Ishikawa (cell line): ENCODE measurements at regions not wholly inside any gene's neighbourhood (a gene's known extent, or its start where the extent isn't known, plus 50 kb on each side); places are given as distances from the start of the nearest gene placed in this dataset.
A peak's percentile ranks its signal among the peaks of the same experiment; 100 is the strongest.

ENCODE experiments used
- CEBPB ChIP-seq: IDR thresholded peaks from 2 replicates; pipeline ENCODE4 v1.6.1; 2012
- CREB1 ChIP-seq: IDR thresholded peaks from 2 replicates; pipeline ENCODE4 v1.6.1; 2012; ENCODE audit warnings: low read depth
- EGR1 ChIP-seq: IDR thresholded peaks from 2 replicates; pipeline ENCODE4 v1.6.1; 2012
- EP300 ChIP-seq: IDR thresholded peaks from 2 replicates; pipeline ENCODE4 v1.6.1; 2012; ENCODE audit warnings: borderline replicate concordance
- FOXM1 ChIP-seq: IDR thresholded peaks from 2 replicates; pipeline ENCODE4 v1.6.1; 2012; ENCODE audit warnings: low read depth, borderline replicate concordance
- NFIC ChIP-seq: IDR thresholded peaks from 2 replicates; pipeline ENCODE4 v1.6.1; 2012
- RAD21 ChIP-seq: IDR thresholded peaks from 2 replicates; pipeline ENCODE4 v1.6.1; 2012; ENCODE audit warnings: low read depth
- TAF1 ChIP-seq: IDR thresholded peaks from 2 replicates; pipeline ENCODE4 v1.6.1; 2012; ENCODE audit warnings: low read depth, mild to moderate bottlenecking
- TCF12 ChIP-seq: IDR thresholded peaks from 2 replicates; pipeline ENCODE4 v1.6.1; 2012; ENCODE audit warnings: low read depth
- TEAD4 ChIP-seq: IDR thresholded peaks from 2 replicates; pipeline ENCODE4 v1.6.1; 2012
- YY1 ChIP-seq: IDR thresholded peaks from 2 replicates; pipeline ENCODE4 v1.6.1; 2012; ENCODE audit warnings: low read depth
- ZBTB7A ChIP-seq: IDR thresholded peaks from 2 replicates; pipeline ENCODE4 v1.6.1; 2012; ENCODE audit warnings: low read depth
- TF ChIP-seq, protein P1 (sequence below): IDR thresholded peaks from 2 replicates; pipeline ENCODE4 v1.6.1; 2012
- TF ChIP-seq, protein P2 (sequence below): IDR thresholded peaks from 2 replicates; pipeline ENCODE4 v1.6.1; 2012; ENCODE audit warnings: low read depth, mild to moderate bottlenecking
- TF ChIP-seq, protein P3 (sequence below): IDR thresholded peaks from 2 replicates; pipeline ENCODE4 v1.6.1; 2012

DNA sequence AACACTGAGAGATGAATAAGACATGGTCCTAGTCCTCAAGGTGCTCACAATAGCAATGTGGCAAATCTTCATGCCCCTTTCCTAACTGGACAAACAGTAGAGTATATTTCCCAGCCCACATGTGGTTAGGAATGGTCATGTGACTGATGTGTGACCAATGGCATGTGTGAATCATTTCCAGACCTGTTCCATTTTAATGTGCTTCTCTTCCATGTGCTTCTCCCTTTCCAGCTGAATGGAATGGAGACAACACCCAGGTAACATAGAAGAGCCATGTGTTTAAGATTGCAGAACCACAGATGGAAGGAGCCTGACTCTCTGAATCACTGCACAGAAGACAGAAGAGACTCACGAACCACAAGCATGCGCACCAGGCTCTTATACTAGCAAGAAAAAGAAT lies 409.9 kb upstream of the NFIA start:
- no peak for TF ChIP-seq EGR1
- TF ChIP-seq, protein P1, sequence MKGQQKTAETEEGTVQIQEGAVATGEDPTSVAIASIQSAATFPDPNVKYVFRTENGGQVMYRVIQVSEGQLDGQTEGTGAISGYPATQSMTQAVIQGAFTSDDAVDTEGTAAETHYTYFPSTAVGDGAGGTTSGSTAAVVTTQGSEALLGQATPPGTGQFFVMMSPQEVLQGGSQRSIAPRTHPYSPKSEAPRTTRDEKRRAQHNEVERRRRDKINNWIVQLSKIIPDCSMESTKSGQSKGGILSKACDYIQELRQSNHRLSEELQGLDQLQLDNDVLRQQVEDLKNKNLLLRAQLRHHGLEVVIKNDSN: peak; percentile 14; the same call in 1 of the 2 replicates

DNA sequence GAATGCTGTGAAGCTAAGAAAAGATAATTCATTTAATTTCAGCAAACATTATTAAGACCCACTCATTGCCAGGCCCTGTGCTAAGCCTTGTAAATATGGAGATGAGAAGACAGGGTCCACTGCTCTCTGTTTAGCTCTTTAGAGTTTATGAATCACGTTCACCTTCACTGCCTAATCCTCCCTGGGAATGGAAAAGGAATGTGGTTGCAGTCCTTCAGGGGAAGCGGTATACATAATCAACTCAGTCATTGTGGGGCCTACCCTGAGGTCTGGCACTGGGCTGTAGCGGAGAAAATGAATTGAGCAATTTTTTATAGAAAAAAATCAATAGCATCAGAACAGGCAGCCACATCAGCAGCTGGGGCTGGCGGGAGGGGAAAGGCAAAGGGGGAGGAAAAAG lies 412.1 kb upstream of the NFIA start:
- TF ChIP-seq, protein P2, sequence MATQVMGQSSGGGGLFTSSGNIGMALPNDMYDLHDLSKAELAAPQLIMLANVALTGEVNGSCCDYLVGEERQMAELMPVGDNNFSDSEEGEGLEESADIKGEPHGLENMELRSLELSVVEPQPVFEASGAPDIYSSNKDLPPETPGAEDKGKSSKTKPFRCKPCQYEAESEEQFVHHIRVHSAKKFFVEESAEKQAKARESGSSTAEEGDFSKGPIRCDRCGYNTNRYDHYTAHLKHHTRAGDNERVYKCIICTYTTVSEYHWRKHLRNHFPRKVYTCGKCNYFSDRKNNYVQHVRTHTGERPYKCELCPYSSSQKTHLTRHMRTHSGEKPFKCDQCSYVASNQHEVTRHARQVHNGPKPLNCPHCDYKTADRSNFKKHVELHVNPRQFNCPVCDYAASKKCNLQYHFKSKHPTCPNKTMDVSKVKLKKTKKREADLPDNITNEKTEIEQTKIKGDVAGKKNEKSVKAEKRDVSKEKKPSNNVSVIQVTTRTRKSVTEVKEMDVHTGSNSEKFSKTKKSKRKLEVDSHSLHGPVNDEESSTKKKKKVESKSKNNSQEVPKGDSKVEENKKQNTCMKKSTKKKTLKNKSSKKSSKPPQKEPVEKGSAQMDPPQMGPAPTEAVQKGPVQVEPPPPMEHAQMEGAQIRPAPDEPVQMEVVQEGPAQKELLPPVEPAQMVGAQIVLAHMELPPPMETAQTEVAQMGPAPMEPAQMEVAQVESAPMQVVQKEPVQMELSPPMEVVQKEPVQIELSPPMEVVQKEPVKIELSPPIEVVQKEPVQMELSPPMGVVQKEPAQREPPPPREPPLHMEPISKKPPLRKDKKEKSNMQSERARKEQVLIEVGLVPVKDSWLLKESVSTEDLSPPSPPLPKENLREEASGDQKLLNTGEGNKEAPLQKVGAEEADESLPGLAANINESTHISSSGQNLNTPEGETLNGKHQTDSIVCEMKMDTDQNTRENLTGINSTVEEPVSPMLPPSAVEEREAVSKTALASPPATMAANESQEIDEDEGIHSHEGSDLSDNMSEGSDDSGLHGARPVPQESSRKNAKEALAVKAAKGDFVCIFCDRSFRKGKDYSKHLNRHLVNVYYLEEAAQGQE: no peak
- TF ChIP-seq FOXM1 (no peak), TAF1 (no peak), NFIC (no peak), YY1 (no peak), RAD21 (no peak)

DNA sequence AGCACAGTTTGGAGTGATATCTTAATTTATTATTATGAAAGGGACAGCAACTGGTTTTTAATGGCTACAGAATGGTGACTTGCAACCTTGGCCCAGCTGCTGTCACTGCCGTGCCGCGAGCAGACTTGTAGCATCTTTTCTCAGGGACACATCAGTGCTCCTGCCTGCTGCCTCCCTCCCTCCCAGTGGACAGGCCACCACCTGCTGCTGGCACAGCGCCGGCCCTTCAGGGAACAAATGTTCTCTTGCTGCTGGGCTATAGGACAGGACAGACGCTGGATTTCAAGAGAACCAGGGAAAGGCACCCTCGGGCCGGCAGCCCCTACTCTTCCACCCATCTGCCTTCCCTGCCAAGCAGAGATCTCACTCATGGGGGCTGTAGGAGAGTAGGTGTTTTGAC lies 413.8 kb upstream of the NFIA start:
- TF ChIP-seq TCF12 (no peak), TEAD4 (no peak)
- TF ChIP-seq, protein P1: no peak

DNA sequence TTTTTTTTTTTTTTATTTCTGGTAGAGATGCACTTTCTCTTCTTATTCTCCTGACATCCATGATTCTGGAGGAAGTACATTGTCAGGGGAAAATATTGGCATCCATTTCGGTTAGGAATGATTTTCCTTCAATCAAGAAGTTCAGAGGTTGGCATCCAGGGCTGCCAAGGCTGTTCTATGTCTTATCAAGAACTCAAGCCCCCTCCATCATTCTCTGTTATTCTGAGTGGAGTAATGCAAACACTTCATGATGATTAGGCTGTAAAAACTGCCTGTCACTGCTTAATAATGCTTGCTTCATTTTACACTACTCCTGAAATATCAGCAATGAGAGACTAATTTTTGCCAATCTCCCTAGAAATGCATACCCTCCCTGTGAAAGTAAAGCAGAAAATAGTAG lies 417.1 kb upstream of the NFIA start:
- TF ChIP-seq EP300: no peak
- no peak for TF ChIP-seq FOXM1
- no peak for TF ChIP-seq NFIC
- no peak for TF ChIP-seq YY1
- TF ChIP-seq, protein P2: no peak
- TF ChIP-seq CREB1: no peak
- TF ChIP-seq, protein P3, sequence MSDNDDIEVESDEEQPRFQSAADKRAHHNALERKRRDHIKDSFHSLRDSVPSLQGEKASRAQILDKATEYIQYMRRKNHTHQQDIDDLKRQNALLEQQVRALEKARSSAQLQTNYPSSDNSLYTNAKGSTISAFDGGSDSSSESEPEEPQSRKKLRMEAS: no peak
- TF ChIP-seq TAF1: no peak
- TF ChIP-seq TEAD4: no peak
- no peak for TF ChIP-seq EGR1
- TF ChIP-seq TCF12: no peak
- TF ChIP-seq, protein P1: no peak
- no peak for TF ChIP-seq ZBTB7A
- TF ChIP-seq RAD21: no peak
- no peak for TF ChIP-seq CEBPB

DNA sequence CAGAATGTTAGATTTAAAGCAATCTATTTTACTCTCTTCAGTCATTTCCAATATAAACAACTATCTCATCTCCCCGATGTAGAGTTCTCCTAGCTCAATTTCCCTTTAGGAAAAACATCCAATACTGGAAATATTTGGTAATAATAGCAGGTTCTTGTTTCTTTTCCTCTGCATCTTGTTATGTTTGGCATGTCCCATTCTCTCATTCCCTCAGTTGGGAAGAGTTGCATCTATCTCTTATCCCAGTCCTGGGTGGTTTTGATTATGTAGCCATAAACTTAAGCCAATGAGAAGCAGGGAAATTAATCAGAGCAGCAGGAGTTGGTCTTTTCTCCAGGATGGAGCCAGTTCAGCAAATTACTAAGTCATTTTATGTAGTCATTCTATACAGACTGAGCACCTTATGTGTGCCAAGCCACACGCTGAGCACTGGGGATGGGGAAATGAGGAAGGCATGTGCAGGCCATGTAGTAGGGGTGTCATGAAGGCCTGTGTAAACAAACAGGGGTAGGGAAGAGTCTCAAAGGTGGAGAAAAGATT lies 418.2 kb upstream of the NFIA start:
- TF ChIP-seq FOXM1: no peak
- TF ChIP-seq EGR1: no peak
- no peak for TF ChIP-seq TEAD4
- no peak for TF ChIP-seq TCF12
- TF ChIP-seq EP300: no peak
- TF ChIP-seq CREB1: no peak

DNA sequence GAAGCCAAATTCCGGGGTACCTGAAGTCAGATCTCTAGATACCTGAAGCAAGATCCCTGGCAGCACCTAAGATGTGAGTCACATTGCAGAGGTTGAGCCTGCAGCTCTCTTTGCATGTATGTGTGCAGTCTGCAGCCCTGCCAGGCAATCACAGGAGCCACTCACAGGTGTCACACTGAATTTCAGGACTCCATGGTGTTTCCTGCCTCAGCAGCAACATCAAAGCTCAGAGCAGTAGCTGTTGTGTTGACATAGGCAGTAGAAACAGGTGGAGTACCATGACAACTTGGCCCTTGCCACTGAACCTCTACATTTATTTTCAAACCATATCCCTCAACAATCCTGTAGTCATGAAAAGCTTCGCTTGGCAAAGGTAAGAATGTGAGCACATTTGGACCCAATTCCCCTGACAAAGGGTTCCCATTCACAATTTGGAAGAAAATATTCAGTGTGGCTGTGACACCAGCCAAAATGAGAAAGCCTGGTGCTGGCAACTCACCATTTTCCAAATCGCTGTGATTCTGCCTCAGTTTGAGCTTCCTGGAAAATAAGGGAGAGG lies 419.8 kb upstream of the NFIA start:
- TF ChIP-seq TEAD4 (no peak), CREB1 (no peak), TAF1 (no peak), TCF12 (no peak), FOXM1 (no peak)

DNA sequence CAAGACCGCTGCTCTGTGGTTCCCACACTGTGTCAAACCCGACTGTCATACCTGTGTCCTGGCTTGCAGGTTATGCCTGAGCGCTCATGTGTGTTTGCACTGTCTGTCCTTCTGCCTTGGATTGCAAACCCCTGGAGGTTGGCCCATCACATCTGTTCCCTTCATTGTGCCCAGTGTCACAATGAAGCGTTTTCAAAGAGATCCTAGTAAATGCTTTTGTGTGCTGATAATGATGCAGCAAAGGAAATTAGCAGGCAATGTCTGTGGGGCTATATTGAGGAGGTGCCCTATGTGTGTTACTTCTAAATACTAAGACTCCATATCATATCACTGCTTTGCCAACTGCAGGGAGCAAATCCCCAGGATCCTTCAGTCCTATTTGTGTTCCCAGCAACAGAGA lies 424.4 kb upstream of the NFIA start:
- TF ChIP-seq FOXM1 (no peak), RAD21 (no peak), CREB1 (no peak), TAF1 (no peak), YY1 (no peak), TEAD4 (no peak), TCF12 (no peak), EGR1 (no peak), NFIC (no peak), EP300 (no peak), ZBTB7A (no peak), CEBPB (no peak)
- TF ChIP-seq, protein P3: no peak
- TF ChIP-seq, protein P2: no peak
- TF ChIP-seq, protein P1: no peak
